Spleen (tissue), 7 donors: ENCODE measurements at regions not wholly inside any gene's neighbourhood (a gene's known extent, or its start where the extent isn't known, plus 50 kb on each side); places are given as distances from the start of the nearest gene placed in this dataset.

ENCODE experiments used
- POLR2A ChIP-seq, 3 donors: fragments of 450-650 bp; IDR thresholded peaks; one replicate each; pipeline ENCODE4 v1.5.1; 2017; ENCODE audit warnings: antibody characterized with exemption in 3 of 3, mild to moderate bottlenecking in 1 of 3
- TF ChIP-seq, protein P1 (sequence below), 11 experiments: fragments of 200-600 bp in 7 of 11; fragments of 450-650 bp in 4 of 11; sonication (generic) in 4 of 11; IDR thresholded peaks in 8 of 11; conservative IDR thresholded peaks in 3 of 11; 1 replicate in 7 of 11; 2 replicates in 4 of 11; pipeline versions ENCODE4 v1.4.0 to v1.8.0; 2016 to 2021; ENCODE audit warnings: antibody characterized with exemption in 11 of 11, inconsistent platforms in 4 of 11, mild to moderate bottlenecking in 1 of 11
- donor health status: DM: no; HTN: no; CAD: no; lungs with moderate emphysema.
- donor health status: DM: no; HTN: no; CAD: no.
- donor health status: DM: no; HTN: no; CAD: no.

GRCh38 chr1:195238313-195238712 is 1369.9 kb downstream of the KCNT2 start:
- TF ChIP-seq POLR2A (IDR thresholded peaks at IDR 0.05): no peak
- TF ChIP-seq, protein P1, sequence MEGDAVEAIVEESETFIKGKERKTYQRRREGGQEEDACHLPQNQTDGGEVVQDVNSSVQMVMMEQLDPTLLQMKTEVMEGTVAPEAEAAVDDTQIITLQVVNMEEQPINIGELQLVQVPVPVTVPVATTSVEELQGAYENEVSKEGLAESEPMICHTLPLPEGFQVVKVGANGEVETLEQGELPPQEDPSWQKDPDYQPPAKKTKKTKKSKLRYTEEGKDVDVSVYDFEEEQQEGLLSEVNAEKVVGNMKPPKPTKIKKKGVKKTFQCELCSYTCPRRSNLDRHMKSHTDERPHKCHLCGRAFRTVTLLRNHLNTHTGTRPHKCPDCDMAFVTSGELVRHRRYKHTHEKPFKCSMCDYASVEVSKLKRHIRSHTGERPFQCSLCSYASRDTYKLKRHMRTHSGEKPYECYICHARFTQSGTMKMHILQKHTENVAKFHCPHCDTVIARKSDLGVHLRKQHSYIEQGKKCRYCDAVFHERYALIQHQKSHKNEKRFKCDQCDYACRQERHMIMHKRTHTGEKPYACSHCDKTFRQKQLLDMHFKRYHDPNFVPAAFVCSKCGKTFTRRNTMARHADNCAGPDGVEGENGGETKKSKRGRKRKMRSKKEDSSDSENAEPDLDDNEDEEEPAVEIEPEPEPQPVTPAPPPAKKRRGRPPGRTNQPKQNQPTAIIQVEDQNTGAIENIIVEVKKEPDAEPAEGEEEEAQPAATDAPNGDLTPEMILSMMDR (IDR thresholded peaks at IDR 0.05 in 8 of 11, conservative IDR thresholded peaks at IDR 0.05 in 3 of 11): no peak
